Uterus (tissue), 2 donors: ENCODE measurements at regions not wholly inside any gene's neighbourhood (a gene's known extent, or its start where the extent isn't known, plus 50 kb on each side); places are given as distances from the start of the nearest gene placed in this dataset.

Source experiments
- POLR2A ChIP-seq, 2 donors: fragments of 450-650 bp; IDR thresholded peaks; one replicate each; pipeline ENCODE4 v1.6.1; 2016; ENCODE audit warnings: antibody characterized with exemption in 2 of 2, mild to moderate bottlenecking in 1 of 2, moderate library complexity in 1 of 2
- TF ChIP-seq, protein P1 (sequence below), 4 experiments: fragments of 200-600 bp in 2 of 4; fragments of 450-650 bp in 2 of 4; sonication (generic) in 2 of 4; IDR thresholded peaks; one replicate each; pipeline ENCODE4 v1.5.1; 2016 to 2019; ENCODE audit warnings: antibody characterized with exemption in 4 of 4, mild to moderate bottlenecking in 2 of 4, moderate library complexity in 1 of 4

DNA sequence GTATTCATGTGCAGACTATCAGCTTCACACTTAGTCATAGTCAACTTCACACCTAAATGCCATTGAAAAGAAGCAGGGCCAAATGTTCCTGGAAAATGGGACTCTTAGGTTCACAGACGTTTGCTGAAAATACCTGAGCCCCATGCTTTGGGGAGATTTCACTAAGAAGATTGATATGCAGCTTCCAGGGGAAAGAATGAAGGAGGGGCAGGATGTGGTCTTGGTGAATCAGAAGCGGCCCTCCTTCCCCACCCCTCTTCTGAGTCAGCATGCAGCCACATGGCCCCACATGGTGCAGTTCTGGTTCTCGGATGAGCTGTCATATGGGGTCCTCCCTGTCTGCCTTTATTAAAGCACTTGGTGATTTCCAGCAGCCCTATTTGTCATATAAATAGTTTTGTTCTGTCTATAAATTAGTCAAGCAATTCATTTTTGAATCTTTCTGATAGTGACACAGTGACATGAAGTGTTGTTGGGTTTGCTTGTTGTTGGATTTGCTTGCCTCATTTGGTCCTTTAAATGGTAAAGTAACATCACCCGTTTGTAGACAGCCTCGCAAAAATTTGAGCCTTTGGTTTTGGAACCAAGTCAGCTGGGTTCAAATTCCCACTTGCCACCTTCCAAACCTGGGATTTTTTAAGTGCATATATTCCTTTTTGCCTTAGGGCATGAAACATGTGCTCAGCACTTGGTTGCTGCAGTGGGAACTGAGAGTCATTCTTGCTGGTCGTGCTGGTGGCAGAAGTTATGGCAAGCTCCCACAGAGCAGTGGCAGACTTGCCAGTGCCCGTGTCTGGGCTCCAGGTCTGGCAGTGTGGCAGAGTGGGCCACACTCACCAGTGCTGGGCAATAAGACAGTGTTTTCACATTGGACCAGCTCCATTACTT is 68.1 kb upstream of the CDK6 start:
- TF ChIP-seq, protein P1, sequence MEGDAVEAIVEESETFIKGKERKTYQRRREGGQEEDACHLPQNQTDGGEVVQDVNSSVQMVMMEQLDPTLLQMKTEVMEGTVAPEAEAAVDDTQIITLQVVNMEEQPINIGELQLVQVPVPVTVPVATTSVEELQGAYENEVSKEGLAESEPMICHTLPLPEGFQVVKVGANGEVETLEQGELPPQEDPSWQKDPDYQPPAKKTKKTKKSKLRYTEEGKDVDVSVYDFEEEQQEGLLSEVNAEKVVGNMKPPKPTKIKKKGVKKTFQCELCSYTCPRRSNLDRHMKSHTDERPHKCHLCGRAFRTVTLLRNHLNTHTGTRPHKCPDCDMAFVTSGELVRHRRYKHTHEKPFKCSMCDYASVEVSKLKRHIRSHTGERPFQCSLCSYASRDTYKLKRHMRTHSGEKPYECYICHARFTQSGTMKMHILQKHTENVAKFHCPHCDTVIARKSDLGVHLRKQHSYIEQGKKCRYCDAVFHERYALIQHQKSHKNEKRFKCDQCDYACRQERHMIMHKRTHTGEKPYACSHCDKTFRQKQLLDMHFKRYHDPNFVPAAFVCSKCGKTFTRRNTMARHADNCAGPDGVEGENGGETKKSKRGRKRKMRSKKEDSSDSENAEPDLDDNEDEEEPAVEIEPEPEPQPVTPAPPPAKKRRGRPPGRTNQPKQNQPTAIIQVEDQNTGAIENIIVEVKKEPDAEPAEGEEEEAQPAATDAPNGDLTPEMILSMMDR (IDR thresholded peaks at IDR 0.05) = no peak
- no peak for TF ChIP-seq POLR2A (IDR thresholded peaks at IDR 0.05)
